ENCODE measurements at regions not wholly inside any gene's neighbourhood (a gene's known extent, or its start where the extent isn't known, plus 50 kb on each side); places are given as distances from the start of the nearest gene placed in this dataset.
"Not testable (repeated sequence)": the region's sequence is repeated elsewhere in the genome, so short reads cannot be mapped to it uniquely, and the experiment has no call there.

- no peak for DNase-seq
Observed at GRCh38 chr1:64318428-64318827, 115.0 kb downstream of the UBE2U start.

- no peak for DNase-seq
Observed at GRCh38 chr1:64320007-64320406, 116.6 kb downstream of the UBE2U start.

GRCh38 chr1:64320470-64320869, 117.0 kb downstream of the UBE2U start:
- no peak for DNase-seq

GRCh38 chr1:64320922-64321614, 117.6 kb downstream of the UBE2U start:
- no peak for DNase-seq

GRCh38 chr1:64323054-64323453, 119.6 kb downstream of the UBE2U start:
- no peak for DNase-seq

GRCh38 chr1:64323882-64324281, 120.5 kb downstream of the UBE2U start:
- no peak for DNase-seq

- DNase-seq, result no peak
Observed at GRCh38 chr1:64325856-64326255, 122.4 kb downstream of the UBE2U start.

- no peak for DNase-seq
Observed at GRCh38 chr1:64327119-64327518, 123.7 kb downstream of the UBE2U start.

- no peak for DNase-seq
Observed at GRCh38 chr1:64328193-64328592, 124.8 kb downstream of the UBE2U start.

GRCh38 chr1:64330839-64331238, 127.4 kb downstream of the UBE2U start:
- no peak for DNase-seq

GRCh38 chr1:64335636-64336035, 132.2 kb downstream of the UBE2U start:
- DNase-seq, result no peak

GRCh38 chr1:64337475-64337874, 132.5 kb upstream of the CACHD1 start:
- no peak for DNase-seq

GRCh38 chr1:64337926-64338325, 132.0 kb upstream of the CACHD1 start:
- DNase-seq, result no peak

- DNase-seq, result no peak
Observed at GRCh38 chr1:64340361-64340760, 129.6 kb upstream of the CACHD1 start.

GRCh38 chr1:64343105-64343822, 126.7 kb upstream of the CACHD1 start:
- DNase-seq, result peak; percentile 41

- no peak for DNase-seq
Observed at GRCh38 chr1:64343823-64344190, 126.1 kb upstream of the CACHD1 start.

- DNase-seq, result no peak
Observed at GRCh38 chr1:64348270-64348960, 121.5 kb upstream of the CACHD1 start.

GRCh38 chr1:64348961-64349648, 120.8 kb upstream of the CACHD1 start:
- DNase-seq, result no peak

- DNase-seq, result not testable (repeated sequence)
Observed at GRCh38 chr1:64355534-64355933, 114.4 kb upstream of the CACHD1 start.

GRCh38 chr1:64356636-64357256, 113.2 kb upstream of the CACHD1 start:
- no peak for DNase-seq

- no peak for DNase-seq
Observed at GRCh38 chr1:64357422-64357821, 112.5 kb upstream of the CACHD1 start.

- DNase-seq, result no peak
Observed at GRCh38 chr1:64358692-64359091, 111.2 kb upstream of the CACHD1 start.

GRCh38 chr1:64361974-64362373, 108.0 kb upstream of the CACHD1 start:
- no peak for DNase-seq
